Fibroblast of mammary gland (primary cell): ENCODE measurements at regions not wholly inside any gene's neighbourhood (a gene's known extent, or its start where the extent isn't known, plus 50 kb on each side); places are given as distances from the start of the nearest gene placed in this dataset.

Experiments used
- DNase-seq: peaks from one replicate; pipeline ENCODE4 v3.0.0-alpha.2; 2010; ENCODE audit warnings: low read depth
- H3K4me3 ChIP-seq: 2 replicates; pipeline ENCODE4 v1.5.1; 2011; ENCODE audit warnings: low read depth, mild to moderate bottlenecking, low read length, moderate library complexity; ENCODE audit not compliant: control insufficient read depth
- CTCF ChIP-seq: conservative IDR thresholded peaks from 2 replicates; pipeline ENCODE4 v1.5.1; 2011; ENCODE audit warnings: low read depth, low read length, inconsistent platforms; ENCODE audit not compliant: control insufficient read depth, insufficient read depth

- no peak for DNase-seq
- no peak overlapping the region for H3K4me3 ChIP-seq
- TF ChIP-seq CTCF = no peak
Measured at GRCh38 chr6:142671791-142672190, 273.2 kb downstream of the HIVEP2 start.

- H3K4me3 ChIP-seq = no peak overlapping the region
- DNase-seq = no peak
- no peak for TF ChIP-seq CTCF
Measured at GRCh38 chr6:142675517-142675916, 269.5 kb downstream of the HIVEP2 start.

GRCh38 chr6:142676027-142676443 lies 268.9 kb downstream of the HIVEP2 start:
- no peak for DNase-seq
- H3K4me3 ChIP-seq = no peak overlapping the region
- no peak for TF ChIP-seq CTCF

GRCh38 chr6:142676647-142677192 lies 268.3 kb downstream of the HIVEP2 start:
- H3K4me3 ChIP-seq = no peak overlapping the region
- TF ChIP-seq CTCF = no peak
- no peak for DNase-seq

- TF ChIP-seq CTCF = no peak
- H3K4me3 ChIP-seq = no peak overlapping the region
- DNase-seq = peak; percentile 22
Measured at GRCh38 chr6:142679907-142680700, 264.9 kb downstream of the HIVEP2 start.

GRCh38 chr6:142681099-142681498 lies 263.9 kb downstream of the HIVEP2 start:
- no peak for TF ChIP-seq CTCF
- H3K4me3 ChIP-seq = no peak overlapping the region

GRCh38 chr6:142682985-142683384 lies 262.0 kb downstream of the HIVEP2 start:
- no peak for DNase-seq
- TF ChIP-seq CTCF = no peak
- H3K4me3 ChIP-seq = no peak overlapping the region

More at GRCh38 chr6:142681099-142681498, 263.9 kb downstream of the HIVEP2 start:
- DNase-seq = no peak
